ENCODE measurements at regions not wholly inside any gene's neighbourhood (a gene's known extent, or its start where the extent isn't known, plus 50 kb on each side); places are given as distances from the start of the nearest gene placed in this dataset.

DNA sequence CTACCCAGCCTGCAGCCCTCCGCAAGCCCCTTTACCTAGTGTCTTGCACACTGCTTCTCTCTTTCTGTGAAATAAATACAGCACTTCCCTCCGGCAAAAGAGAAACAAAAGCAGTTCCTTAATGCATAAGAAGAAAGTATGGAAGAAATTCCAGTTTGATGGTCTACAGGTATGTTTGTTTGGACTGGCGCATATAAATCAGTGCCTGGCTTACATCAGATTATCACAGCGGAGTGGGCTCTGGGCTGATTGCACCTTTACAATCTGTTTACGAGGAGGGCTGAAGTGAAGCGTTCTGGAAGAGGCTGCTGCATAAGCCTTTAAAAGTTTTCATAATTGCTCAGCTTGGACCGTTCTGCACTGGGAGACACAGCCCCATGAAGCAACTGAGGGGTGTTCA is 153.5 kb upstream of the FOXF1 start:
- Histone ChIP-seq H3K4me3 (ENCODE audit: low read length) (no peak overlapping the region), H3K27ac (ENCODE audit: low read length) (no peak overlapping the region), H3F3A (ENCODE audit: insufficient read depth, low read length) (no peaks in the 10 kb centered on the region), H3K36me3 (replicated peaks; ENCODE audit: insufficient read depth, low read length) (no peaks in the 10 kb centered on the region), H3K9me2 (replicated peaks; ENCODE audit: insufficient read depth, low read length) (no peaks in the 10 kb centered on the region), H3K9ac (ENCODE audit: low read length) (no peak overlapping the region), H3K79me2 (ENCODE audit: low read length) (no peaks in the 10 kb centered on the region), H3K27me3 (replicated peaks; ENCODE audit: insufficient read depth, low read length) (peaks cover 36% of the 10 kb centered on the region; the same call in 1 of the 2 replicates), H3K9me3 (replicated peaks; ENCODE audit: insufficient read depth, low read length) (no peaks in the 10 kb centered on the region), H3K4me1 (ENCODE audit: low read length) (no peaks in the 10 kb centered on the region), H2AFZ (ENCODE audit: low read length) (no peak overlapping the region), H4K20me1 (ENCODE audit: insufficient read depth, low read length) (no peaks in the 10 kb centered on the region), H3K4me2 (ENCODE audit: low read depth, low read length) (no peak overlapping the region)
- TF ChIP-seq EZH2phosphoT487 (IDR thresholded peaks at IDR 0.05; ENCODE audit: low read length) (no peak), EZH2 (optimal IDR thresholded peaks at IDR 0.05; ENCODE audit: low read depth, low read length) (no peak)
- TF ChIP-seq, protein P1, sequence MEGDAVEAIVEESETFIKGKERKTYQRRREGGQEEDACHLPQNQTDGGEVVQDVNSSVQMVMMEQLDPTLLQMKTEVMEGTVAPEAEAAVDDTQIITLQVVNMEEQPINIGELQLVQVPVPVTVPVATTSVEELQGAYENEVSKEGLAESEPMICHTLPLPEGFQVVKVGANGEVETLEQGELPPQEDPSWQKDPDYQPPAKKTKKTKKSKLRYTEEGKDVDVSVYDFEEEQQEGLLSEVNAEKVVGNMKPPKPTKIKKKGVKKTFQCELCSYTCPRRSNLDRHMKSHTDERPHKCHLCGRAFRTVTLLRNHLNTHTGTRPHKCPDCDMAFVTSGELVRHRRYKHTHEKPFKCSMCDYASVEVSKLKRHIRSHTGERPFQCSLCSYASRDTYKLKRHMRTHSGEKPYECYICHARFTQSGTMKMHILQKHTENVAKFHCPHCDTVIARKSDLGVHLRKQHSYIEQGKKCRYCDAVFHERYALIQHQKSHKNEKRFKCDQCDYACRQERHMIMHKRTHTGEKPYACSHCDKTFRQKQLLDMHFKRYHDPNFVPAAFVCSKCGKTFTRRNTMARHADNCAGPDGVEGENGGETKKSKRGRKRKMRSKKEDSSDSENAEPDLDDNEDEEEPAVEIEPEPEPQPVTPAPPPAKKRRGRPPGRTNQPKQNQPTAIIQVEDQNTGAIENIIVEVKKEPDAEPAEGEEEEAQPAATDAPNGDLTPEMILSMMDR (IDR thresholded peaks at IDR 0.05; ENCODE audit: low read length): no peak
- no peak for DNase-seq

DNA sequence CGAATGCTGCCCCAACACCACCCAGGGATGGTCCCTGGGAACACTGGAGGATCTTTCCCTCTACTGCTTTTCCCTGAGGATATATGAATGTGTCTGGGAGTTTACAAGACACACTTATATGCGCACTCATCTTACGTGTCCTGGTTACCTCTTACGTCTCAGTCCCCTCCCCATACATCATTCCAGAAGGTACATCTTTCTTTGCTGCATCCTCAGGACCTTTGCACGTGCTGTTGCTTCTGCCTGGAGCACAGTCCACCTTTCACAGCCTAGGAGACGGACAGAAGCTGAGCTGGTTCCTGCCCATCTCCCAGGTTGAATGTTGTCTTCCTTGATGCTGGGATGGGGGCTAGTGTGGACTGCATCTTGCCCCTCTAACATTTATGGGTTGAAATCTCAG is 153.0 kb upstream of the FOXF1 start:
- Histone ChIP-seq H3K4me3 (ENCODE audit: low read length) (no peak overlapping the region), H2AFZ (ENCODE audit: low read length) (no peak overlapping the region), H3K9me3 (replicated peaks; ENCODE audit: insufficient read depth, low read length) (no peaks in the 10 kb centered on the region), H3K36me3 (replicated peaks; ENCODE audit: insufficient read depth, low read length) (no peaks in the 10 kb centered on the region), H3K27ac (ENCODE audit: low read length) (no peak overlapping the region), H3K9ac (ENCODE audit: low read length) (no peak overlapping the region), H3F3A (ENCODE audit: insufficient read depth, low read length) (no peaks in the 10 kb centered on the region), H3K27me3 (replicated peaks; ENCODE audit: insufficient read depth, low read length) (peaks cover 31% of the 10 kb centered on the region; the same call in 1 of the 2 replicates), H3K4me1 (ENCODE audit: low read length) (no peaks in the 10 kb centered on the region), H3K79me2 (ENCODE audit: low read length) (no peaks in the 10 kb centered on the region), H3K9me2 (replicated peaks; ENCODE audit: insufficient read depth, low read length) (no peaks in the 10 kb centered on the region), H3K4me2 (ENCODE audit: low read depth, low read length) (no peak overlapping the region), H4K20me1 (ENCODE audit: insufficient read depth, low read length) (no peaks in the 10 kb centered on the region)
- TF ChIP-seq EZH2phosphoT487 (IDR thresholded peaks at IDR 0.05; ENCODE audit: low read length): no peak
- TF ChIP-seq, protein P1 (IDR thresholded peaks at IDR 0.05; ENCODE audit: low read length): no peak
- no peak for TF ChIP-seq EZH2 (optimal IDR thresholded peaks at IDR 0.05; ENCODE audit: low read depth, low read length)
- DNase-seq: no peak

DNA sequence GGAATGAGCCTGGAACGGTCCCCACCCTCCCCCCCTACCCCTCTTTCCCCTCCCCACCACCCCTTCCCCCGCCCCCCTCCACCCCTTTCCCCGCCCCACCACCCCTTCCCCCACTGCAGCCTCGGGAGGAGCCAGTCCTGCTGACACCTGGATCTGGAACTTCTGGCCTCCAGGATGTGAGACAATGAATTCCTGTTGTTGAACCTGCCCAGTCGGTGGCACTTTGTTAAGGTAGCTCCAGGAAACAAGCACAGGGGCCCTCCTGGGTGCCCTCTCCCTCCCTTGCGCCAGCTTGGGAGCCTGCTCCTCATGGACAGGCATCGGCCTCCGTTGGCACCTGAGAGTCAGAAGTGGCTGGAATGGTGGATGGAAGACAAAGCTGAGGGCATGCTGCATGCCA is 152.4 kb upstream of the FOXF1 start:
- H3K4me3 ChIP-seq (ENCODE audit: low read length): no peak overlapping the region
- no peaks in the 10 kb centered on the region for H3K36me3 ChIP-seq (replicated peaks; ENCODE audit: insufficient read depth, low read length)
- TF ChIP-seq EZH2 (optimal IDR thresholded peaks at IDR 0.05; ENCODE audit: low read depth, low read length) (no peak), EZH2phosphoT487 (IDR thresholded peaks at IDR 0.05; ENCODE audit: low read length) (no peak)
- TF ChIP-seq, protein P1 (IDR thresholded peaks at IDR 0.05; ENCODE audit: low read length): no peak
- H3K4me2 ChIP-seq (ENCODE audit: low read depth, low read length): no peak overlapping the region
- H3K9me3 ChIP-seq (replicated peaks; ENCODE audit: insufficient read depth, low read length): no peaks in the 10 kb centered on the region
- H4K20me1 ChIP-seq (ENCODE audit: insufficient read depth, low read length): no peaks in the 10 kb centered on the region
- peaks cover 30% of the 10 kb centered on the region; the same call in 1 of the 2 replicates for H3K27me3 ChIP-seq (replicated peaks; ENCODE audit: insufficient read depth, low read length)
- H2AFZ ChIP-seq (ENCODE audit: low read length): no peak overlapping the region
- no peaks in the 10 kb centered on the region for H3K79me2 ChIP-seq (ENCODE audit: low read length)
- no peak overlapping the region for H3K9ac ChIP-seq (ENCODE audit: low read length)
- no peaks in the 10 kb centered on the region for H3F3A ChIP-seq (ENCODE audit: insufficient read depth, low read length)
- no peak for DNase-seq
- H3K27ac ChIP-seq (ENCODE audit: low read length): no peak overlapping the region
- H3K9me2 ChIP-seq (replicated peaks; ENCODE audit: insufficient read depth, low read length): no peaks in the 10 kb centered on the region
- no peaks in the 10 kb centered on the region for H3K4me1 ChIP-seq (ENCODE audit: low read length)
